GM12873 (cell line): ENCODE measurements at regions not wholly inside any gene's neighbourhood (a gene's known extent, or its start where the extent isn't known, plus 50 kb on each side); places are given as distances from the start of the nearest gene placed in this dataset.

Experiments
- TF ChIP-seq, protein P1 (sequence below): IDR thresholded peaks from 2 replicates; pipeline ENCODE4 v1.5.1; 2012; ENCODE audit warnings: low read depth, mild to moderate bottlenecking, moderate library complexity, low read length, control low read depth; ENCODE audit not compliant: insufficient read depth; ENCODE audit errors: missing control alignments

DNA sequence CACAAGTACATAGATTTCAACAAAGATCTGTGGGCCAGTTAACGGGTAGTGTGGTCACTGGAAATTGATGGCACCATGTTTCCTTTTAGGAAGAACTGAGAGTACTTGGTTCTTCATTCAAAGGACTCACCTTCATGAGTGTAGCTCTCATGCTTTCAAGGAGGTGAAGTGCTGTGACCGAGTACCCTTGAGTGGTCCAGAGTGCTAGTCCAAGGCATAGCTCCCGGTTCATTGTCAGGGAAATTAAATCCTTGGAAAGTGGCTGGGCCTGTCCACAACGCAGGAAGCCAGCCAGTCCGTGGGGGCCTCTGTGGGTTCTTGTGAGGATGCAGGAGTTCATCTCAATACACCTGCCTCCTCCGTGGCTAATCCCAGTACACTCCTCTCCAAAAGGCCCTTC is 295.1 kb downstream of the GALR1 start:
- TF ChIP-seq, protein P1, sequence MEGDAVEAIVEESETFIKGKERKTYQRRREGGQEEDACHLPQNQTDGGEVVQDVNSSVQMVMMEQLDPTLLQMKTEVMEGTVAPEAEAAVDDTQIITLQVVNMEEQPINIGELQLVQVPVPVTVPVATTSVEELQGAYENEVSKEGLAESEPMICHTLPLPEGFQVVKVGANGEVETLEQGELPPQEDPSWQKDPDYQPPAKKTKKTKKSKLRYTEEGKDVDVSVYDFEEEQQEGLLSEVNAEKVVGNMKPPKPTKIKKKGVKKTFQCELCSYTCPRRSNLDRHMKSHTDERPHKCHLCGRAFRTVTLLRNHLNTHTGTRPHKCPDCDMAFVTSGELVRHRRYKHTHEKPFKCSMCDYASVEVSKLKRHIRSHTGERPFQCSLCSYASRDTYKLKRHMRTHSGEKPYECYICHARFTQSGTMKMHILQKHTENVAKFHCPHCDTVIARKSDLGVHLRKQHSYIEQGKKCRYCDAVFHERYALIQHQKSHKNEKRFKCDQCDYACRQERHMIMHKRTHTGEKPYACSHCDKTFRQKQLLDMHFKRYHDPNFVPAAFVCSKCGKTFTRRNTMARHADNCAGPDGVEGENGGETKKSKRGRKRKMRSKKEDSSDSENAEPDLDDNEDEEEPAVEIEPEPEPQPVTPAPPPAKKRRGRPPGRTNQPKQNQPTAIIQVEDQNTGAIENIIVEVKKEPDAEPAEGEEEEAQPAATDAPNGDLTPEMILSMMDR: no peak

DNA sequence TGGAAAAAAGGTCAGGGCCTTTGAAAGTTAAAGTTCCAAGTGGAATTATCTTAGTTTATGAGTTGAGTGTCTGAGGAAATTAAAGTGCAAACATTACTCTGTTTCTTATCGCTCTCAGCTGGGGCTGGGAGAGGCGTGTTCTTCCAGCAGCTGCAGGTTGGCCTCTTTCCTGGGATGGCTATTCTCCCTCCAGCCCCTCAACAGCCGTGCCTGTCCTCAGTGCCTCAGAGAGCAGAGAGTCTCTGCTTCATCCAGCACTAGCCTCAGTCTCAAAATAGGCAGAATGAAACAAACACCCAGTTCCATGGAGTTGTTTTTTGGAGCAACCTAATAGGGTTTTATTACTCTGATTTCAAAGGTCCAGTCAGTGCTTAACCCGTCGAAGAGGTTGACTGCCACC is 298.1 kb downstream of the GALR1 start:
- TF ChIP-seq, protein P1: no peak

DNA sequence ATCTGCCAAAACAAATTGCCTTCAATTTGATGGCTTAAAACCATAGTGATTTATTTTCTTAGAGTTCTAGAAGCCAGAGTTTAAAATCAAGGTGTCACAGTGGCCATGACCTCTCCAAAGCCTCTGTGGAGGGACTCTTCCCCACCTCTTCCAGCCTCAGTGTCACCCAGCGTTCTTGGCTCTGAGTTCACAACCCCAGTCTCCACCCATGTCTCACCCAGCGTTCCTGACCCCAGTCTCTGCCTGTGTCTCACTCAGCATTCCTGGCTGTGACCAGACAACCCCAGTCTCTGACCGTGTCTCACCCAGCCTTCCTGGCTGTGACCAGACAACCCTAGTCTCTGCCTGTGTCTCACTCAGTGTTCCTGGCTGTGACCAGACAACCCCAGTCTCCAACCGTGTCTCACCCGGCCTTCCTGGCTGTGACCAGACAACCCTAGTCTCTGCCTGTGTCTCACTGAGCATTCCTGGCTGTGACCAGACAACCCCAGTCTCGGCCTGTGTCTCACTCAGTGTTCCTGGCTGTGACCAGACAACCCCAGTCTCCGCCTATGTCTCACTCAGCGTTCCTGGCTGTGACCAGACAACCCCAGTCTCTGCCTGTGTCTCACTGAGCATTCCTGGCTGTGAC is 299.3 kb downstream of the GALR1 start:
- TF ChIP-seq, protein P1: no peak

DNA sequence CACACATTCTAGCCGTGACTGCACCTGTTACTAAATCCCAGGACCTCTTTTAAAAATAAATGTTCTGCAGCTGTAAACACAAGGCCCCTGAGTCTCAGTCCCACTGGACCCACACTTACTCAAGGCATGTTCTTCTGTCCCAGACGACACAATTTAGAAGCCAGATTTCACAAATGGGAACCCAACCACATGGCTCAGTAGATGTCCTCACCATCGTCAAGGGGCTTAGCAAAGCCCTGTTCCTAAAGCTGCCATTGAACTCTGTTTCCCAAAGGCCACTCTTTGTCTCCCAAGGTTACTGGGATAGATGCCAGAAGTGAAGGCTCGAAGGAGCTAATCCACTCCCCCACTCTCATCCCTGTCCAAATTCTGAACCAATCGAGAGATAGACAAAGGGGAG is 301.0 kb downstream of the GALR1 start:
- TF ChIP-seq, protein P1: no peak

DNA sequence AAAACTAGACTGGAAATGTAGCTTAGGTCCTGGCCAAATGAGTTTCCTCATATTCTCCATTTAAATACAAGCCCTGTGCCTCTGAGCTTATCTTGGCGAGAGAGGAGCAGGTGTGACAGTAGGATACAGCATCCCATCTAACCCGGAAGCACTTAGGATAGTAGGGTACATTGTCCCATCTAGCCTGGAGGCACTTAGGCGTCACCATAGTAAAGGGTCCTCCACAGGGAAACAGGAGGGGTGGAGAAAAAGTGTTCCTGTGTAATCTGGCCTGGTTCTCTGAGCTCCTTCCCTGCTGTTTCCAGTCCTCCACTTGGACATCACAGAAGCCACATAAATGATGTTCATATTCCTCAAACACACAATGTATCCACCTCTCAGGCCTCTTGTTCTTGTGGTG is 301.4 kb downstream of the GALR1 start:
- TF ChIP-seq, protein P1: no peak

DNA sequence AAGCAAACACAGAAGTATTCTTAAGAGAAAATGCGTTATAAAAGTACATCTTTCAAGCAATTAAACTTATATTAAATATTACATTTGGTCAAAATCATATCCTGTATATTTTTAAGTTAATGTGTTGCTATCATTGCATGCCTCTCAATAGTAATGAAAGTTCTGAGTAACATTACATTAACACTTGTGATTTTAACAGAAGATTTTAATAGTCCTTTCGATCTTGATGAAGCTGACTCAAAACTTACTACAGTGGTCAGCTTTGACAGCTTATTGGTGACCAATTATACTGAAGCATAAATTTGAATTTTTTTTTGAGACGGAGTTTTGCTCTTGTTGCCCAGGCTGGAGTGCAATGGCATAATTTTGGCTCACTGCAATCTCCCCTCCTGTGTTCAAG is 303.3 kb downstream of the GALR1 start:
- TF ChIP-seq, protein P1: no peak

DNA sequence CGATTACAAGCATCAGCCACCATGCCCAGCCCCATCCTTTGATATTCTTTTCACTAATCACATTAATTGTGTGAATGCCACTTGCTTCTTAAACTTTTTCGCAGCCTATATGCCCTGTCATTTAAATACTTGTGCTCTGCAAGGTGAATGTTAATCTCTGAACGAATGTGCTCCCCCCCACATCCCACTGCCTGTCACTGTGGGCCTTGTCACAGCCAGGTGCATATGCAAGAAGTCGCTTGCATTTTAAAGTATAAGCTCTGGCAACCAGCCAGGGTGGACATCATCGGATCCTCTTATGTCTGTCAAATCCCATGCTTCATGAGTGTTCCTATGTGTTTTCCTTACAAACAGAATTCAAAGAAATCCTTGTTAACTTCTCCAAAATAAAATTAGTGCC is 304.4 kb downstream of the GALR1 start:
- TF ChIP-seq, protein P1: no peak
